ENCODE measurements at regions not wholly inside any gene's neighbourhood (a gene's known extent, or its start where the extent isn't known, plus 50 kb on each side); places are given as distances from the start of the nearest gene placed in this dataset.

DNA sequence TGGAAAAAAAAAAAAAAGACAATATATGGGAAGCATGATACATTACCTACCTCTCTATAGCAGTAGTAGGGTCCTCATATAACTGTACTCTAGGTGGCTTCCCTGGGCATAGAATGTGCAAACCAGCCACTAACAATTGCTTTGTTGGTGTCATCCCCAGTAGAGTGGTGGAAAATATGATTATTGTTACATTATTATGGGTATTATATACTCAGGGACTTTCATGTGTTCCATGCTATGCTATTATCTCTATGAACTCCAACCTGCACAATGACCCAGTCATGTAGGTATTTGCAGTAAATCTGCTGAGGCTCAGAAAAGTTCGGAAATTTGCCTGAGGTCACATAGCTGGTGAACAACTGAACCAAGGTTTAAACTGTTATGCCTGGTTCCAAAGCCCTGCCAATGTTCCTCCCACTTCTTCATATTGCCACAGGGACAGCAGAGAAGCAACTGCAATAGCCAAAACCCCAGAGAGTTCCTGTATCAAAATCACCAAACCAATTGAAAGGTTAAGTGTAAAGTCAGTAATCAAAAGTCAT is 52.6 kb upstream of the MAP4K4 start:
- TF ChIP-seq EZH2 (IDR thresholded peaks at IDR 0.05), result no peak
- TF ChIP-seq POLR2AphosphoS5 (IDR thresholded peaks at IDR 0.05; ENCODE audit: borderline replicate concordance, low read depth, low read length), result no peak
